GM06990 (cell line): ENCODE measurements at regions not wholly inside any gene's neighbourhood (a gene's known extent, or its start where the extent isn't known, plus 50 kb on each side); places are given as distances from the start of the nearest gene placed in this dataset.
"Not testable (repeated sequence)": the region's sequence is repeated elsewhere in the genome, so short reads cannot be mapped to it uniquely, and the experiment has no call there.

ENCODE experiments used
- DNase-seq: peaks from one replicate; pipeline ENCODE4 v3.0.0-alpha.2; 2011; ENCODE audit not compliant: insufficient read length; ENCODE audit errors: extremely low read depth
- H3K27me3 ChIP-seq: replicated peaks from 2 replicates; pipeline ENCODE4 v1.6.0; 2011; ENCODE audit warnings: low read length; ENCODE audit not compliant: control insufficient read depth, insufficient read depth
- H3K36me3 ChIP-seq: 2 replicates; pipeline ENCODE4 v1.5.1; 2011; ENCODE audit warnings: low read length; ENCODE audit not compliant: control insufficient read depth, insufficient read depth
- H3K4me3 ChIP-seq: replicated peaks from 2 replicates; pipeline ENCODE4 v1.5.1; 2011; ENCODE audit warnings: low read depth, mild to moderate bottlenecking, control low read depth, low read length
- CTCF ChIP-seq: IDR thresholded peaks from 2 replicates; pipeline ENCODE4 v1.5.1; 2011; ENCODE audit warnings: low read length, control low read depth, mild to moderate bottlenecking, inconsistent platforms; ENCODE audit not compliant: insufficient read depth, poor library complexity, severe bottlenecking

- Histone ChIP-seq H3K36me3 (no peaks in the 10 kb centered on the region), H3K27me3 (no peaks in the 10 kb centered on the region), H3K4me3 (no peak overlapping the region)
- no peak for DNase-seq
- no peak for TF ChIP-seq CTCF
Measured at GRCh38 chr21:23601549-23601948, 2005.7 kb downstream of the MRPL39 start.

- no peak overlapping the region for H3K4me3 ChIP-seq
- no peaks in the 10 kb centered on the region for H3K36me3 ChIP-seq
- H3K27me3 ChIP-seq = no peaks in the 10 kb centered on the region
- DNase-seq = no peak
- TF ChIP-seq CTCF = no peak
Measured at GRCh38 chr21:23593582-23593981, 2013.7 kb downstream of the MRPL39 start.

- H3K36me3 ChIP-seq = no peaks in the 10 kb centered on the region
- H3K27me3 ChIP-seq = no peaks in the 10 kb centered on the region
- no peak for TF ChIP-seq CTCF
- H3K4me3 ChIP-seq = no peak overlapping the region
- DNase-seq = no peak
Measured at GRCh38 chr21:23585419-23585818, 2021.9 kb downstream of the MRPL39 start.

- DNase-seq = no peak
- Histone ChIP-seq H3K36me3 (no peaks in the 10 kb centered on the region), H3K27me3 (no peaks in the 10 kb centered on the region), H3K4me3 (no peak overlapping the region)
- TF ChIP-seq CTCF = no peak
Measured at GRCh38 chr21:23579573-23579972, 2027.7 kb downstream of the MRPL39 start.

- no peak overlapping the region for H3K4me3 ChIP-seq
- TF ChIP-seq CTCF = no peak
- DNase-seq = no peak
- H3K36me3 ChIP-seq = no peaks in the 10 kb centered on the region
- no peaks in the 10 kb centered on the region for H3K27me3 ChIP-seq
Measured at GRCh38 chr21:23578027-23578426, 2029.3 kb downstream of the MRPL39 start.

GRCh38 chr21:23574932-23575331, 2032.3 kb downstream of the MRPL39 start:
- H3K4me3 ChIP-seq = no peak overlapping the region
- DNase-seq = no peak
- TF ChIP-seq CTCF = no peak

GRCh38 chr21:23548924-23549323, 2058.4 kb downstream of the MRPL39 start:
- H3K36me3 ChIP-seq, H3K4me3 ChIP-seq, DNase-seq, H3K27me3 ChIP-seq: not testable (repeated sequence)

More at GRCh38 chr21:23574932-23575331, 2032.3 kb downstream of the MRPL39 start:
- Histone ChIP-seq H3K27me3 (no peaks in the 10 kb centered on the region), H3K36me3 (no peaks in the 10 kb centered on the region)
